HG03139 (cell line): ENCODE measurements at regions not wholly inside any gene's neighbourhood (a gene's known extent, or its start where the extent isn't known, plus 50 kb on each side); places are given as distances from the start of the nearest gene placed in this dataset.
"Not testable (repeated sequence)": the region's sequence is repeated elsewhere in the genome, so short reads cannot be mapped to it uniquely, and the experiment has no call there.

Experiments used
- ATAC-seq: cut with Tn5 transposase; IDR thresholded peaks from one replicate; pipeline ENCODE4 v1.9.1; 2021; ENCODE audit not compliant: unreplicated experiment

DNA sequence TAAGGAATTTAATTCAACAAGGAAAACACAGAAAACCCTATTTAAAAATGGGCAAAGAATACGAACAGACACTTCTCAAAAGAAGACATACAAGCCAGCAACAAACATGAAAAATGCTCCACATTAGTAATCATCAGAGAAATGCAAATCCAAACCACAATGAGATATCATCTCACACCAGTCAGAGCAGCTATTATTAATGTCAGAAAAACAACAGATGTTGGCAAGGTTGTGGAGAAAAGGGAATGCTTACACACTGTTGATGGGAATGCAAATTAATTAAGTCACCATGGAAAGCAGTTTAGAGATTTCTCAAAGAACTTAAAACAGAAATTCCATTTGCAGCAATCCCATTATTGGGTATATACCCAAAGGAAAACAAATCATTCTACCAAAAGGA lies 55.2 kb downstream of the GCC1 start:
- ATAC-seq, result no peak

DNA sequence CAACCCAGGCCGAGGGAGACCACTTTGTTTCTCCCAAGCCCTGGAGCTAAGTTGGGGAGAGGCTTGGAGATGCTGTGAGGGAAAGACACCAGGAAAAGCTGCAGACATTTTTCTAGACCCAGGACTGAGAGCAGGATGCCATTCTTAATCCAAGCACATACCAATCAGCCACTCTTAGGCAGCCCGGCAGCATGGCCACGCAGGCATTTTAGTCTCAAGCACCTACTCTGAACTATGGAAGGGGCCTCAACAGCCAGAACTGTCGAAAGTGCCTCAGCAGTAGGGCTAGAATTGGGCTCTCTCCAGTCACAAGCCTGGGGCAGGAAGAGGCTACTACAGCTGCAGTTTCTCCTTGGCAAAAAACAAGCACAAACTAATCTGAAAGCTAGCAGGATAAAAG lies 57.8 kb downstream of the GCC1 start:
- no peak for ATAC-seq

DNA sequence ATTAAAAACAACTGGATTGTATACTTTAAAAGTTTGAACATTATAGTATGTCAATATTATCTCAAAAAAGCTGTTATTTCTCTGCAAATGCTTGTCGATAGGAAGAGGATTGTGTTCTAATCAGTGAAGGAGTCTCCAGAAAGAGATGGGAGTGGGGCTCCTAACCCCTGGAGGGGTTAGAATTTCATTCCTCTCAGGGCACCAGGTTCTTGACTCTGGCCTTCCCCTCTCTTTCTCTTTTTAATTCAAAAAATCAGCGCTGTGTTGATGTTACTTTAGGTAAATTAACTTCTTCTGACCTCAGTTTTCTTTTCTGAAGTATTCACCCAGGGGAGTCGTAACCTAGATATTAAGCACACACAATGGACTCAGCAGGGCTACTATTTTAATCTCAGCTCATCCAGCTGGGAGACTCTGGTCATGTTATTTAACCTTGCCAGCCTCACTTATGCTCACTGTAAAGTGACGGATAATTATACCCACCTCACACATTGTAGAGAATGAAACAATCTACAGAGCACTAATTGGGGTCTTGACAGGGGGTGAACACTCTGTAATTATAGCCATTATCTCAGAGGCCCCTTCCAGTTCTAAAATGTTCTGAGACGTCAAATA lies 59.4 kb downstream of the GCC1 start:
- ATAC-seq, result no peak

DNA sequence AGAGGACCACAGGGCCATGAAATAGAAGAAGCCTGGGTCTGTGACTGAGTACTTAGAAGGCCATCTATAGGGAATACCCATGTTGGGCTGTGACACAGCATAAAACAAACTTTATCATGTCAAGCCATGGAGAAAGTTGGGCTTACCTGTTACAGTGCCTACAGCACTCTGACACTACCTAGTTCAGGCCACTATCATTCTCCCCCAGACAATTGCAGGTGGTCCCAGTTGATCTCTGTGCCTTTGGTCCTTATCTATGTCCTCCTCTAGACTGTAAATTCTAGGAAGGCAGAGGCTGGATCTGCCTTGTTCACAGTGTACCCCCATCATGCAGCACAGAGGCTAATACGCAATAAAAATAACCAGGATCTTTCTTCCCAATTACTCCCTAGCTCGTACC lies 69.1 kb downstream of the GCC1 start:
- no peak for ATAC-seq

DNA sequence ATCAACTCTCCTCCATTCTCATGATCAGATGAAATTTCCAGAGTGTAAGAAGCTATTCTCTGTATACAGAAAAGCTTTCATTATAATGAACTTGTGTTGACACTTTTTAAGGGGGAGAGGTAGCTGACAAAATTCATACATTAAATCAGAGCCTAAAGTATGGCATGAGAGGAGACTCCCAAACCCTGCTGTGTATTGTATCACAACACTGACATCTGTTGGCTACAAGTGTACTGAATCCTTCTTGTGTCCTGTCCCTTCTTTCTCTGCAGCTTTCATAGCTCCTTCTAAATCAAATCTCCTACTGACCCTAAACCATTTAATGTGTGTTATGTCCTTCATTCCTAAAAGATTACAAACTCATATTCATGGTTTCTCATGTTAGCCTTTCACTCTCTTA lies 70.9 kb downstream of the GCC1 start:
- no peak for ATAC-seq

DNA sequence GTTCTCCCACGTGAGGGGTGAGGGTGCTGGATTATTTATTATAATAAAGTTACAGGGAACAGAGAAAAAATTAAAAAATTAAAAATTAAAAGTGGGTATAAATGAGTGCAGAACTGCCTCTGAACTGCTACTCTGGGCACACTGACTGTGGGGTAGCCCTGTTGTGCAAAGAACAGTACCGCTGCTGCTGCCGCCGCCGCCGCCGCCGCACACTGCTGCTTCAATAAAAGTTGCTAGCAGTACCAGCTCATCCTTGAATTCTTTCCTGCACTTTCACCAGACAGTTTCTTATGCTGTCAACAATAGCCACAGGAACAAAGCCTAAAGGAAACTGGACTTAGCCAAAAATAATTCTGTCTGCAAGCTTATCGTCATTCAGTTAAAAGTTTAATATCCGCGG lies 72.1 kb downstream of the GCC1 start:
- no peak for ATAC-seq

DNA sequence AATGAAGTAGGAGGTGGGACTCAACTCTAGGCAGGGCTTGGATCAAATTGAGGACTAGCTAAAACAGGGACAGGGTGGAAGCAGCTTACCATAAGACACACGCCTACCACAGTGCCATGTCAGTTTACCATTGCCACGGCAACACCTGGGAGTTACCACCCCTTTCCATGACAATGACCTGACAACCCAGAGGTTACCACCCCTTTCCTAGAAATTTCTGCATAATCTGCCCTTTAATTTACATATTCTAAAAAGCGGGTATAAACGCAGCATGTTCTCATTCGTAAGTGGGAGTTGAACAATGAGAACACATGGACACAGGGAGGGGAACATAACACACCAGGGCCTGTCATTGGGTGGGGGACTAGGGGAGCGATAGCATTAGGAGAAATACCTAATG lies 72.7 kb downstream of the GCC1 start:
- ATAC-seq, result no peak

DNA sequence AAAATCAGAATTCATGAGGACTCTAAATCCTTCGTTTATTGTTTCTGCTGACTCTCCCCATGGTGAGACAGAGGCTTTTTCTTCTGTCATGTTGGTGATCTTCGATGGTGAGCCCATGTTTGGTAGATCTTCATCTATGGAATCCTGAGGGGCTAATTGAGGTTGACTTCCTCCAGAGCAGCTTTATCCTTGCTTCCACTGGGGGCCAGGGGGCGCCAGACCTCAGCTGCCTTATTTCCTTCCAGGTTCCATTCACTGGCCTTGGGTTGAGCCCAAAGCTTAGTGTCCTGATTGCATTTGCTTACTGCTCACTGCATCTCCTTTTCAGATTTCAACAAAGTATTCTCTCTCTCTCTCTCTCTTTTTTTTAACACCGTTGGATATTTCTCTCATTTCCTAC lies 80.7 kb downstream of the GCC1 start:
- ATAC-seq, result no peak

DNA sequence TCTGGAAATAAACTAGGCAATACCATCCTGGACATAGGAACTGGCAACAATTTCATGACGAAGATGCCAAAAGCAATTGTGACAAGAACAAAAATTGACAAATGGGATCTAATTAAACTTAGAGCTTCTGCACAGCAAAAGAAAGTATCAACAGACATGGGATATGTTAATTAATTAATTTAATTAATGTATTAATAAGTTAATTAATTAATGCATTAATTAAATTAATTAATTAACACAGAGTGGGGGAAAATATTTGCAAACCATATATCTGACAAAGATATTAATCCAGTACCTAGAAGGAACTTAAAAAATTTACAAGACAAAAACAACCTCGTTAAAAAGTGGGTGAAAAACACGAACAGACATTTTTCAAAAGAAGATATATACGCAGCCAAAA lies 83.6 kb downstream of the GCC1 start:
- ATAC-seq, result no peak

DNA sequence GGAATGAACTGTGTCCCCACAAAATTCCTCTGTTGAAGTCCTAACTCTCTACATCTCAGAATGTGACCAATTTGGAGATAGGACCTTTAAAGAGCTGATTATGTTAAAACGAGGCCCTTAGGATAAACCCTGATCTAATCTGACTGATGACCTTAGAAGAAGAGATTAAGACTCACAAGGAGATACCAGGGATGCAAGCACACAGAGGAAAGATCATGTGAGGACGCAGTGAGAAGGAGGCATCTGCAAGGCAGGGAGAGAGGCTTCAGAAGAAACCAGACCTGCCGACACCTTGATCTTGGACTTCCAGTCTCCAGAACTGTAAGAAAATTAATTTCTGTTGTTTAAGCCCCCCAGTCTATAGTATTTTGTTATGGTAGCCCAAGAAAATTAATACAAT lies 94.9 kb upstream of the ZNF800 start:
- ATAC-seq, result no peak

DNA sequence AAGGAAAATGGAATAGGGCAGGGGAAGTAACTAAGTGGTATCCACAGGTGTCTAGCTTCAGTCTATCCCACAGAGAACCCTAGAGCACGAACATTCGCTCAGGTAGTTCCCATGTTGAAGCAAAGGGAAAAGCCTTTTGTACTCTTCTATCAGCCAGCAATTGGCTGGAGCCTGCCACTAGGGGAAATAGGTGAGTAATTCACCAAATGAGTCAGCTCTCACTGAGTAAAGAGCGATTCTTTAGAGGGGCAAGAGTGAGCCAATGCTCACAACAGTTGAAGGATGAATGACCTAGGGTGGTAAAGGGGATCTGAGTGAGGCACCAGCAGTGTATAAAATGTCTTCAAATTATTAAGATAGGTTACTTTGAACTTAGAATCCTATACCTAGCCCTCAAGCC lies 94.1 kb upstream of the ZNF800 start:
- ATAC-seq, result no peak

DNA sequence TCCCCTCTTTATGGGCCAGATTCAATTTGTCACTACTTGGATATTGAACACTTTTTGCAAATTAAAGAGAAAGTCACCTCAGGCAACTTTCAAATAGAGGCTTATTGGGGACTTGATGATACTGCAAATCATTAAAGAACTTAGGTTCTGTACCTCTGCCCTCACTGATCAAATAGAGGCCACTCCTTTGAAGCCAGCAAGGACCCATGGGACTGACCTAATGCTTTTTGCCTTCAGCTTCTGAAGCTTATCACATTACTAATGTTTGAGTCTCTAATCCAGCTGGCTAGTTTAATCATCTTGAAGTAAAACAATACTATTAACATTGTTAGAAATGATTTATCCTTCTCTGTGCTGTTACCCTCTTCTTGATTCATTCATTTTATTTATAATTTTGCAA lies 93.0 kb upstream of the ZNF800 start:
- no peak for ATAC-seq

DNA sequence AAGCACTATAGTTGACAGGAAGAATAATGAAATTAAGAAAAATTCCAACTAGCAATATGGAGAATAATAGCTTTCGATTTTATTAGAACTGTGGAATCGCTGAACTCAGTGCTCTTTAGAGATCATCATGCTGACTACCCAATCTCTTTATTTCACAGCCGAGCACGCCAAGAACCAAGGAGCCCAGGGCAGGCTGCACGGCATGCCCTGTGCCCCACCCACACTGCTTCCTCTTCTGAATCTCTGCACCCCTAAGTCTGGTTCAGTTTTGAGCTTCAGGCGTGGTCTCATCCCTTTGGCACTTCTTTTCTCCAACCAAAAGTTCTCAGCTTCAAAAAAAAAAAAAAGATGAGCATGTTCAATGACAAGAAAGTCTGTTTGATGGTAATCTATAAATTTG lies 92.4 kb upstream of the ZNF800 start:
- no peak for ATAC-seq

DNA sequence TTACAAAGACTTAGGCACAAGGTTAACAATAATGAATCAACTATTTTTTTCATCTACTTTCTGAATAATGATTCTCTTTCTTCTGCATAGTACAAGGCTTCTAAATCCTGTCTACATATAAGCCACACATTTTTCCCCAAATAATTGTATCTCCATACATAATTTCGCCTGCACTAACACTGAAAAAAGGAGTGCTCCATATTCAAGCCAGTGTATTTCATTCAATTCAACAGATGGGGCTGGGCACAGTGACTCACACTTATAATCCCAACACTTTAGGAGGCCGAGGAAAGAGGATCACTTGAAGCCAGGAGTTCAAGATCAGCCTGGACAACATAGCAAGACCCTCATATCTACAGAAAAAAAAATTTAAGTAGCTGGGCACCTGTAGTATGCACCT lies 86.0 kb upstream of the ZNF800 start:
- no peak for ATAC-seq

DNA sequence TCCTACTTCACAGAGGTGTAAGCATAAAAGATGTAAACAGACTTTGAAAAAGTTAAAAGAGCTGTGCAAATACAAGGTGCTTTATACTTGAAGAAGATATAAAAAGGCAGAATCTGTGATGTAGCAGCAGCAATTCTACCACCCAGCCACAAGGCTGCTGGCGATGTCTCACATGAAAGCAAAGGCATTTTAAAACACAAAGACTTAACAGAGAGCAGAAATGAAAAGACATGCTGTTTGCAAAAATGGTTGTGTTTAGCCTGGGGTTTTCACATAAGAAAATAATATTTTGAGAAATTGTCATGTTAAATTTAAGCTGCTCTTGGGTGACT lies 85.5 kb upstream of the ZNF800 start:
- ATAC-seq, result no peak

DNA sequence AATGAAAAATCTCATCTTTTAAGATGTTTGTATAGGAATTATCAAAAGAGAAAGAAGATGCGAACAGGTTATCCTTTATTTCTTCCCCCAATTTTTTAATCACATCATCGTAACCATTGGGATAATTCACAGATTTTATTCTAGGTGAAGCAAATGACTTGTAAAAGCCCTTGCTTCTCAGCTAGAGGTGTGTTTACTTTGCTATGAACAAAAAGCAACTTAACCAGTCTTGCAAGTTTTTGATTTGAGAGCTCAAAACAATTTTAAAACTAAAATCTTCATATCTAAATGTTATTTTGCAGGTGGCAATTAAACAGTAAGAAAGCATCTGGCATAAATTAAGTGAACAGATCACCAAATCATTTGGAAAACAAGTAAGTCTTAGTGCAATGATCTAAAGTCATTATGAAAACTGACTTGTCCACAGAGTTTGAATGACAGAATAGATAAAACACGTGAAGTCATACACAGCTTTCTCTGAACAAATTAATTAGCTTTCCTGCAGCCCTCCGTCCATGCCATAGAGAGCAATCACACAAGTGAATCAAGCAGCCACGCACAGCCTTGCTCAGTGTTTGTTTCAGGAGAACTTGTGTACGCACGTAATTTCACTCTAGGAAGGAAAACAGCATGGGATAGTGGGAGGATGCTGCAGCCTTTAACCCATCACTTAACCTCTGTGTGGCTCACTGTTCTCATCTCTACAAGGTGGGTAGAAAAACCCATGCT lies 85.0 kb upstream of the ZNF800 start:
- ATAC-seq, result no peak

DNA sequence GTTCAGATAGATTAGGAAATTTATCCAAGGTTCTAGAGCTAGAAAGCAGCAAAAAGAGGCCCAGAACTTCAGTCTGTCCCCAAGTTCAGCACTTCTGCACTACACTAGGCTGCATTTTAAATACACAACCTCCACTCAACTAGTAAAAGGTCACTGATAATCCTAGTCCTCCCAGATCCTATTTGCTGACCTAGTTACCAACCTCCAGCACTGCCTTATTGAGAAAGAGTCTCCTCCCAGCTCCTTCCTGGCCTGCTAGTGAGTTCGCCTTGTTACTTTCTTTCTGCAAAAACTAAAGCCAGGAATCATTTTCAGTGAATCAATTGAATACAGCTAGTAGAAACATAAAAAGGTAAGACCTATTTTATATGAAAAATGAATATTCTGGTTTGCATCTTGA lies 84.1 kb upstream of the ZNF800 start:
- ATAC-seq, result no peak

DNA sequence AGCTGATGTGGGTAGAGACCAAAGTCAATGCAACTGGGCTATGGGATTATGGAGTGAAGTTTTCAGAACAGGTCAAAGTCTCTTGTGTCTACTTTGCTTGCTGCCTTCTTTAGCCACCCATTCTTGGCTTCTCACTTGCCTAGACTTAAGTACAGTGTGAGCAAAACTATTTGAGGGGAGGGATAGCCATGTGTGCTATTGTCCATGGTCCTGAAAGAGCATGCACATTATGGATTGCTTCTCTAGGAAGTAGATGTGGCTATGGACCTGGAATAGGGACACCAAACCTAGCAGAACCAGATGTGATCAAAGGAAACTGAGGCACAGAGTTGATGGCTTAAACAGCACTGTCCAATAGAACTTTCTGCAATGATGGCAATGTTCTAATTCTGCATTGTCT lies 81.9 kb upstream of the ZNF800 start:
- ATAC-seq, result no peak

DNA sequence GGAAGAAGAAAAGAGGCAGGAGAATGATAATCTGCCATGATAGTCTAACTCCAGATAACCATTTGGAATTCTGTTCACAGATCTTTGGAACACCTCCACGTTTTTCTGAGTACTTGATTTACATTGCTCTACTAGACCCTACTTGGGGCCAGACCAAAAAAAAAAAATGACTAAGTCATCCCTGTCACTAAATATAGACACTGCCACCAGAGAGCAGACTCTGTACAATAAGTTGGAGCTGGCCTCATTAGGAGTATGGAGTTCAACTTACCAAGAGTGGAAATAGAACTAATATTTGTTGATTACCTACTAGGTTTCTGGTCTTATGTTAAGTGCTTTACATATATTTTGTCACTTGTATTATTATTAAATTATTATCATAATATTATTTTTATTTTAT lies 80.9 kb upstream of the ZNF800 start:
- no peak for ATAC-seq

DNA sequence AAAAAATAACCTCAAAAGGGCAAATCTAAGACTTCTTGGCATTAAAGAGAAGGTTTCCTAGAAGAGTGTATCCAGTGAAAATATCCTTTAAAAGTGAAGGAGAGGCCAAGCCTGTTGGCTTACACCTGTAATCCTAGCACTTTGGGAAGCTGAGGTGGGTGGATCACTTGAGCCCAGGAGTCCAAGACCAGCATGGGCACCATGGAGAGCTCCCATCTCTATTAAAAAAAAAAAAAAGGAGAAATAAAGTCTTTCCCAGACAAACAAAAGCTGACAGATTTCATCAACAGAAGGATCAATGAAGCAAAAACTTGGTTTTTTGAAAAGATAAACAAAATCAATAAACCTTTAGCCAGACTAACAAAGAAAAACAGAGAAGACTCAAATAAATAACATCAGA lies 67.6 kb upstream of the ZNF800 start:
- no peak for ATAC-seq

DNA sequence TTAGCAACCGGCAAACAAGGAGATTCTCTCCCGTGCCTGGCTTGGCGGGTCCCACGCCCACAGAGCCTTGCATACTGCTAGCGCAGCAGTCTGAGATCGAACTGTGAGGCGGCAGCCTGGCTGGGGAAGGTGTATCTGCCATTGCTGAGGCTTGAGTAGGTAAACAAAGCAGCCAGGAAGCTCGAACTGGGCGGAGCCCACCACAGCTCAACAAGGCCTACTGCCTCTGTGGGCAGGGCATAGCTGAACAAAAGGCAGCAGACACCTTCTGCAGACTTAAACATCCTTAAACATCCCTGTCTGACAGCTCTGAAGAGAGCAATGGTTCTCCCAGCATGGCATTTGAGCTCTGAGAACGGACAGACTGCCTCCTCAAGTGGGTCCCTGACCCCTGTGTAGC lies 58.8 kb upstream of the ZNF800 start:
- ATAC-seq, result not testable (repeated sequence)

DNA sequence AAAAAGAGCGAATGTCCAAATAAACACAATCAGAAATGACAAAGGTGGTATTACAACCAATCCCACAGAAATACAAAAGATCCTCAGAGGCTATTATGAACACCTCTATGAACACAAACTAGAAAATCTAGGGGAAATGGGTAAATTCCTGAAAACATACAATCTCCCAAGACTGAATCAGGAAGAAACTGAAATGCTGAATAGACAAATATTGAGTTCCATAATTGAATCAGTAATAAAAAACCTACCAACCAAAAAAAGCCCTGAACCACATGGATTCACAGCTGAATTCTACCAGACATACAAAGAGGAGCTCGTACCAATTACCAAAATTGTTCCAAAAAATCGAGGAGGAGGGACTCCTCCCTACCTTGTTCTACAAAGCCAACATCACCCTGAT lies 56.1 kb upstream of the ZNF800 start:
- ATAC-seq, result no peak

DNA sequence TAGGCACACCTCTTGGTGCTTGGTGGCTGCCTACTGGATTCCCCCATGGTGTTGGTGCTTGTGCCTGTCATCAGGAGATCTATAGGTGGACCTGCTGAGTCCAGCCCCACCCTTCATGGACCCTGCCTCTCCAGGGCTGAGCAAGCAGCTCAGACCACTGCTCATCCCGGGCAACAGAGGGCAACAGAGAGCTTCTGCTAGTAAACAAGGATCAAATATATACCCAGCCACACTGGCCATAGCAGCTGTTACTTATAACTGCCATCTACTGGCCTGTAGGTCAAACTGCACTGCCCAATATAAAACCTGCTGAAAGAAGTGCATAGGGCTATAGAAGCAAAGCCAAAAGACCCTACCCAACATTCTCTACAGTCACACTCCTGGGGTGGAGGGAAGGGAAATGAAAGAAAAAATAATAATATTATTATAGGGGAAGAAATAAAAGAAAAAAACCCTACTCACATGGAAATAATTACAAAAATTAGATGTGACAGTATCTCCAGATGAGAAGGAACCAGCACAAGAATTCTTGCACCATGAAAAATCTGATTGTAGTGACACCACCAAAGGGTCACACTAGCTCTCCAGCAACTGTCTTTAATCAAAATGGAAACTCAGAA lies 54.9 kb upstream of the ZNF800 start:
- peak; percentile 100 for ATAC-seq
